CD4-positive, alpha-beta T cell treated with Interleukin-4 for 4 hours (primary cell): ENCODE measurements at regions not wholly inside any gene's neighbourhood (a gene's known extent, or its start where the extent isn't known, plus 50 kb on each side); places are given as distances from the start of the nearest gene placed in this dataset.

ENCODE experiments used
- DNase-seq: peaks from one replicate; pipeline ENCODE4 v3.0.0-alpha.2; 2020

DNA sequence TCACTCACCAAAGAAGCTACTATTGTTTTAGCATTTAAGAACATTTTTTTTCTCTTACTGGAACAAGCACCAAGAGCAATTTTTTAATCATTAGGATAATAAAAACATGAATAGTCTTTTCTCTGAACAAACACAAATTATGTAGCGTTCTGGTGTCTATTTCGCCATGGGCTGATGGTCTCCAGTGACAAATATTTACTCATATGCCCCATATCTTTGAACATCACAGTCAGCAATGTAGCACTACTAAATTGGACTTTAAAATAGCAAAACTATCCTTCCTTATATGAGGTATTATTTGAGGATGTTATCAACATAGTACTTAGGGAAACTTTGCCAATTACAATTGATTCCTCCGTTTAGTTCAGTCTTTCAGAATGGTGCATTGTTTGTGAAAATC is 1326.0 kb upstream of the ZEB2 start:
- no peak for DNase-seq

DNA sequence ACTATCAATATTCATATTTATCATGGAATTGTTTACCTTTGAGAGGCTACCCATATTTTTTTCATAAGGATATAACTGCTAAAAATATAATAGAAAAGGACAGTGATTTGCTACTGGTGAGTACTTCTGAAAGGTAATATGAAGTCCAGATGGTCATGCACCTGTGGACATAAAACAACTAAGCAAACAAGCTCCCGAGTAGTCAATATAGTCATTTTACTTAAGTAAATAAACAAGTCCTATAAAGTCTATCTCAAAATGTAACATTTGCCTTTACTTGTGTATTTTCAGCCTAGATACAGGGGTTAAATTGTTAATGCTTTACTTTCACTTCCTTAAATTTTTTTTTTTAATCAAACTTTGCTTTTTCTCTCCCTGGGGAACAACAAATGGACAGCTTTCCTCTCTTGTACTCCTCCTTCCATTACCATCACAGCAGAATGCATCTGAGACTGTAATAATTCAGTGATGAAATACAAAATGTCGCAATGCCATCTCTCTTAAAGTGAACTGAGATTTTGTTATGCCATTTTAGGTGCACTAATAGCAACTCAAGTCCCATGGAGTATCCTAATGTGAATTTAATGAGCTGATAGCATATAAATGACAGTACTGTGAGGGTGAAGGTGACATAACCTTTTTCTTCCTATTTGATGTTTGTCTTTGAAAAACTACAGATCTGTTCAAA is 1325.4 kb upstream of the ZEB2 start:
- no peak for DNase-seq

DNA sequence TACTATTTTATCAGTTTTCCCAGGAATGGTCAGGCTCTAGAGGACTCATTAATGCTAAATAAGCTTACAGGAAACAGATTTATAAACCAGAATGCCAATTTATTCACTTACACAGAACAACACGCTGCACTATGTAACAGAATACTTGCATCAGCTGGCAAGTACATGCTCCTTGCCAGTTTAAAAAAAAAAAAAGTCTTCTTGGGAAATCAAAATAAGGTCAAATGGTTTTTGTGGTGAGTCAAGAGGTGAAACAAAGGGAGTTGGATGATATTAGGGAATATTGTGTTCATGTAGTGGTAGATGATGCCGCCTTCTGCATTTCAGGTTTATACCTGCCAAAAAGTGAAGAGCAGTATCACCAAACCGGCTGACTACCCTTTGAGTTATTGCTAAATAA is 1322.1 kb upstream of the ZEB2 start:
- DNase-seq, result no peak

DNA sequence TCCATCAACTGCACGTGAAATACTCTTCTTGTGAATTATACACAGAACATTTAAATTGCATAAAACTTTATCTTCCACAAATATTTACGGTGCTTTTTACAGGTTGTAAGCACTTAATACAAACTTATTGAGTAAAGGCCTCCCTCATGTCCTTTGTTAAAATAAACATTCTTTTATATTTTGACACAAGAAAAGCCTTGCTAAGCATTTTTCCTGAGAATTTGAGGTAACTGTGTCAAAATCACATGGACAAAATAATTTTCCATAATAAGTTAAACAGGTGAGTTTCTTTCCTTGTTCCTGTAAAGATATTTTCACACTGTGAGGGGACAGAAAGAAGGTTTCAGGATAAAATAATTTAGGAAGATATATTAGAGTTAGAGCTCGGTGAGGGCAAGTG is 1317.1 kb upstream of the ZEB2 start:
- DNase-seq, result no peak

DNA sequence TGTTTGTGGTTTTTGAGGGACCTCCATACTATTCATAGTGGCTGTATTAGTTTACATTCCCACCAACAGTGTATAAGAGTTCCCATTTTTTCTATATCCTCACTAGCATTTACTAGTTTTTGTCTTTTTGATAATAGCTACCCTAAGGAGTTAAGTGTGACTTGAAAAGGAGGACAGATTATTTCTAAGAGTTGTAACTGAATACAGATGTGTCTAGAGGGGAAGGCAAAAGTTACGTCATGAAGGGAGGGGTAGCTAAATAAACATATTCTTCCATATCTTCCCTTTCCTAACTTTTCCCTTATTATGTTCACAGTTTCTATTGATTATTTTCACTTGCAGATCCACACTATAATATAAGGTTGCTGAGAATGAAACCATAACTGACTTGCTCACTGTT is 1315.7 kb upstream of the ZEB2 start:
- DNase-seq, result no peak

DNA sequence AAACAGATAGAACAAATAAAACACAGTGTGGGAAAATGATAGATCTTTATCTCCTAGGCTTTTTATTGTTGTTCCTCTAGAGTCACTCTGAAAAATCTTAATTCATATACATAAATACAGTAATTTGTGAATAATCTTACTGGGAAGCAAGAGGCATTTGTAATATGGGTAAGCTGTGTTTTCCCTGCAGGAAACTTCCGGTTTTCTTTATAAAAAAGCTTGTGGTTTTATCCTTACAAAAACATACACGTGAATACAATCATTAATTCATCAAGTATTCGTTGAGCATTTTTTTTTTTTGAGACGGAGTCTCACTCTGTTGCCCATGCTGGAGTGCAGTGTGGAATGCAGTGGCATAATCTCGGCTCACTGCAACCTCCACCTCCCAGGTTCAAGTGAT is 1312.8 kb upstream of the ZEB2 start:
- no peak for DNase-seq

DNA sequence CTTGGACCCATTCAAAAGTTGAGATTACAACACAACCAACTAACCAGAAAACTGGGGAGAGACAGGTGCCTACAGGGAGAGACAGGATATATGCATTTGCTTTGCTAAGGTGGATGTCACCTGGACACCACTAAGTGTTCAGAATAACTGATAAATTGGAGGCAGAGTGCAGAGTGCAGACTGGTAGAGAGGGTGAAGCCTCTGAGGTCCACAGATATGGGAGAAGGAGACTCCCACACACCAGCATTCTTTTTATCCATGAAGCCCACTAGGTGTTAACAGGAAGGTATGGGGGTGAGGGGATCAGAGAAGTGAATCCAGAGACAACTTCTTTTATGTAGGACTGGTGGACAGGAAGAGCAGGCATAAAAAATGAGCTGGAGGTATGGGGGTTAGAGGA is 1310.0 kb upstream of the ZEB2 start:
- DNase-seq, result no peak

DNA sequence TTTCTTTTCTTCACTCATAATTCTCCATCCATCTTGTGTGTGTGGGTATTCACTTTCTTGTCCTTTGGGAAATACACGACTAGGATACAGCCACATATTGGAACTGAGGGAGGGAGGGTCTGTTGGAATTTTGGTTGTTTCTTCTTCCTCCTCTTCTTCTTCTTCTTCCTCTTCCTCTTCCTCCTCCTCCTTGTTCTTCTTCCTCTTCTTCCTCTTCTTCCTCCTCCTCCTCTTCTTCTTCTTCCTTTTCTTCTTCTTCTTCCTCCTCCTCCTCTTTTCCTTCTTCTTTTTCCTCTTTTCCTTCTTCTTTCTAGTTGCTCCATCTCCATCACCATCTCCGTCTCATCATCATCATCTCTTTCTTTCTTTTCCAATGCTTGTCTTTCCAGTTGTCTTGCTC is 1307.3 kb upstream of the ZEB2 start:
- DNase-seq, result no peak

DNA sequence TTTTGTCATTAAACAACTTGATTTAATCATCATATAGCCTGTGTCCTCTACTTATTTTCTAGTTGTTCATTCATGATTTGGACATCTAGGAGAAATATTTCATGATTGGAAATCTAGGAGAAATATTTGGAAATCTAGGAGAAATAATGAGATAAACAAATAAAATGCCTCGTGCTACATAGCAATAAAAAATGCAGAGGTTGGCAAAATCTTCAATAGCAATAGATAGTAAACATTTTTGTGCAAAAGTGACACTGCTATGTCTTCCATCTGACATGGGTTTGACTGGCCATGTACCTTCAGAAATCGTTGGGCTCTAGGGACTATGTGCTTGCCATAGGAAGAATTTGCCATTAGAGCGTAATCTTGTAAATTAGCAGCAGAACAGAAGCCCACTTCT is 1304.5 kb upstream of the ZEB2 start:
- no peak for DNase-seq

DNA sequence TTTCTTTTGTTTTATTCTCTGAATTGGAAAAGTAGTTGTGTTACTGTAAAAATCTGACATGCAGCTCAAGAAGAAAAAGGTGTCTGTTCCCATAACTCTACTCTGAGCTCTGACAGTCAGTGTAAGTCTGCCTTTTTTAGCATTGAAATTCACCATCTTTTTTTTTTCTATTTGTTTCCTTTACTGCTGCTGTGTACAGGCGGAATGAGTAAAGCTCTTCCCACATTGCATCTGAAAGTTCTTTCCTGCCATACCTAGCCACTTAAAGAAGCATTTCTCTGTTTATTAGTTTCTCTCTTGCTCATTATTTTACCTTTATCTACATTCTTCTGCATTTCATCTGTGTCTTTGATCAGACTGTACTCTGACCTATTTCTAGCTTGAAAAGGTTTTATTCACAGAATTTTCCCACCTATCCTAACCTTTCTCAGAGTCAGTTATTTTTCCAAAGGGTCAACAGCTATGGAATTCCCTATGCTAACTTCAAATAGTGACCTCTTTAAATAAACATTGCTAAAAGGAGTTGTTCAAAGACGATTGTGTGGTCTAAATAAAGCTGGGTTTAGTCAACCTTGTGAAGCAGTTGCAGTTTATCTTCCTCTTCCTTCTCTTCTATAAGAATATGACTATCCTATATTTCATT is 1303.1 kb upstream of the ZEB2 start:
- no peak for DNase-seq

DNA sequence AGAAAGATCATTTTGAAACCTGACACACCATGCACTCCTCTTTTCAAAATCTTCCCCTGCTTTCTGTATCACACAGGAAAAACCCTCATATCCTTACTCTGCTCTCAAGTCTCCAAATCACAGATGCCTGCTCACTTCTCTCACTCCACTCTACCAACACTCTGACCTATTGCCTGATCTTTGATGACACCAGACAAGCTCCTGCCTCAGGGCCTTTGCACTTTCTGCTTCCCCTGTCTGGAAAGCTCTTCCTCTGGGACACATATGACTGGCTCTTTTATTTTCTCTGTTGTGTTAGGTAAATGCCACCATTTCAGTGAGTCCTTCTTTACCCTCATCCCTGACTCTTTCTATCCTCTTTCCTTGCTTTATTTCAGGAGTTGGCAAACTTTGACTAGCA is 1300.7 kb upstream of the ZEB2 start:
- no peak for DNase-seq

DNA sequence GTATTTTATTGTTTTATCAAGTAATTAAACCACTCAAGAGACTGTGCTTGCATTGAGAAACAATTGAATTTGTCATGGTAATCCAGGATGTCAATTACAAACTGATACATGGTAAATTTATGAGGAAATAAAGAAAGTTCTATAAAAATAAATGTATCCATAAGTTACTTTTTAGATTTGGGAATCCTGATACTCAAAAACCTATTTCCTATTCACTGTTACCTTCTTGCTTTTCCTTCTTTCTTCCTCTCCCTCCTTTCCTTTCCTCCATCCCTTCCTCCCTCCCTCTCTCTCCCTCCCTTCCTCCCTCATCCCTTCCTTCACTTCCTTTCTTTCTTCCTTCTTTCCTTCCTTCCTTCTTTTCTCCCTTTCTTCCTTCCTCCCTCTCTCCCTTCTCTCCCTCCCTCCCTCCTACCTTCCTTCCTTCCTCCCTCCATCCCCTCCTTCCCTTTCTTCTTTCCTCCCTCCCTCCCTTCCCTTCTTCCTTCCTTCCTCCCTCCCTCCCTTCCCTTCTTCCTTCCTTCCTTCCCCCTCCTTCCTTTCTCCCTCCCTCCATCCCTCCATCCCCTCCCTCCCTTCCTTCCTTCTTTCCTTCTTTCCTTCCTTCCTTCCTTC is 1299.1 kb upstream of the ZEB2 start:
- no peak for DNase-seq

DNA sequence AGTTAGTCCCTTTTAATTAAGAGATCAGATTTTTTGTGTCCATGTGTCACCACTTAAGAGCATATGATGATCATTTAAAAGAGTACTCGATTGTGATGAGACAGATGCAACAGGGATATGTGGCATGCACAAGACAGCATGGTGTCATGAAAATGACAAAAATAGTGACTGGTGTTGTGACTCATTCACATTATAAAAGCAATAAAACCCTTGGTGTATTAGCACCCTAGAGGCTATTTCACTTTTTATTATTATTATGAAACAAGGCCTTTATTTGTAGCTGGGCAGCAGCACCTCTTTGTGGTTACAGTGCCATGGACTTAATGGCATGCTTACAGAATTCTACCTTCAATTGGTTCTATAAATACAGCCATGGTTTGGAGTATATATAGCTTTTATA is 1296.0 kb upstream of the ZEB2 start:
- no peak for DNase-seq

DNA sequence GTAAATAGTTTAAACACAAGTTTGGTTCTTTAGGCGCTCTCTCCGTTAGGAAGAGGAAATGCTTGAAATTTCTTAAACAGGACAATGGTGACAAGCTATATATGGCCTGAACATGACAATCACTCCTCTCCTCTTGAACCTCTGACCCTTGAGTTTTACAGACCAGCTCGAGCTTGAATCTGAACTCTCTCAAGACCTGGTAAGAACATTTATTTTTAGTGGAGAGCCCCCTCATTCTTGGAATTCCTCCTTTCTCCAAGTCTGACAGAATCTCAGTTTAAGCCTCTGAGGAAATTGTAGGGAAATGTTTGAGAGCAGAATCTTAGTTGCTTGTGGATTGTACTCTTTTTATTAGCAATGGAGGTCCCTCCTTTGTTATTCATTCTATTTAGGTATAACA is 1293.6 kb upstream of the ZEB2 start:
- no peak for DNase-seq

DNA sequence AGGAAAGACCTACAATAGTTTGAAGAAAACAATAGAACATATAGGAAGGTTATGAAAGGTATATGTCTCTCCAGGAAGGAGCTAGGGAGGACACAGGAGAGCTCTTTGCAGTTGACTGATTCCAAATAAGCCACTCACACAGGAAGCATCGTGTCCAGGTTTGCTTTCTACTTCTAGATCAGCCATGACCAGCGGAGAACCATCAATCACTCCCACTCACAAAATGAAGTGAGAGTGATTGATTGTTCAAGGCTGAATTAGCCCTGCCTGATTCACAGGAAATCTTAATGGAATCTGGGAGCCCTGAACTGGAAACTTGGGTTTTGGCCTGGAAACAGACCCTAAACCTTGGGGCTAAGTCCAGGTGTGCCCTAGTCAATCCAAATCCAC is 1292.2 kb upstream of the ZEB2 start:
- DNase-seq, result no peak

DNA sequence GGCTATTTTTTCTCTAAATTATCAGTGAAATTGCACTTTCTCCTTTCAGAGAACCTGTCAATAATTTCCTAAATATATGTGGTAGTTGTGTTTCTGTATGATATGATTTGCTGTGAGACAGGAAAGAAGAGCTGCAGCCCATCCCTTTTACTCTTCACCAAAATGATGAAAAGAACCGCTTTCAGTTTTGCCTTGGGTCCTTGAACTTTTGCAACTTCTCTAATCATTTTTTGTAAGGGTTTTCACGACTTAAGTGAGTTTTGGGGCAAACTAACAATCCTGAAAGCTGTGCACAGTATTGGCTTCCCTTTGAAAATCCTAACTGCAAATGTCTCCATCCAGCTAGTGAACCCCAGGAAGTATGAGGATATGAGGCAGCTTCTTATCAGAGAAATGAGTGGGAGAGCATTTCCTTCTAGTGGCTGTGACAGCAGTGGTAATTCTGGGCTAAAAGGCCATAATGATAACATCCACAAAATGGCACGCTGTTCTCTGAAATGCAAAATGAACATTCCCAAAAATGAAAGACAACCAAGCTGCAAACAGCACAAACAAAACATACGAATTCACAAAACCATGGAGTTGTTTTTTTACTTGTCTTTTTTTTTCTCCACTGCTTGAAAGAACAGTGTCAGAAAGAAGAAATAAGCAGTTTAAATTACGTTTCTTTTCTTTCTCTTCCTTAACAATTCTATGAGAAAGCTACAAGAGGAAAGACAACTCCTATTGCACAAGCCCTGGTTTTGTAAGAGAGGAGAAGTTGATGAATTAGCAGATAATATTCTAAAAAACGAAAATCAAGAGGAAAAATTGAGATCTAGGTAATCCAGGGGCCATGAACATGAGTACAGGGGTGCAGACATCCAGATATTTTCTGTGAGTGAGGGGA is 1291.6 kb upstream of the ZEB2 start:
- DNase-seq, result no peak

DNA sequence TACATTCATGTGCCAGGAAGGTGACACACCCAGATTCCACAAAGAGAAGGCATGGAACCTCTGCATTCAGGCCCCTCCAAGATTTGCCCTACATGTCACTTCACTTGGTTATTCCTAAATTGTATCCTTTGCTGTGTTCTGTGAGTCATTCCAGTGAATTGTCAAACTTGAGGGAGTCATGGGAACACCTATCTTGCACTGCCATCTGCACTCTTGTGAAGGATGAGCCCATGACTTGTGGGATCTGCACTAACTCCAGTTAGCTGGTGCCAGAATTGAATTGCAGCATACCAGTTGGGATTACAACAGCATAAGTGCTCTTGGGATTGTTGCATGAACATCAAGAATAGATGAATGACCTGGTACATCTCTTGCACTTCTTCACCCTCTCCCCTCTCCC is 1288.0 kb upstream of the ZEB2 start:
- no peak for DNase-seq

DNA sequence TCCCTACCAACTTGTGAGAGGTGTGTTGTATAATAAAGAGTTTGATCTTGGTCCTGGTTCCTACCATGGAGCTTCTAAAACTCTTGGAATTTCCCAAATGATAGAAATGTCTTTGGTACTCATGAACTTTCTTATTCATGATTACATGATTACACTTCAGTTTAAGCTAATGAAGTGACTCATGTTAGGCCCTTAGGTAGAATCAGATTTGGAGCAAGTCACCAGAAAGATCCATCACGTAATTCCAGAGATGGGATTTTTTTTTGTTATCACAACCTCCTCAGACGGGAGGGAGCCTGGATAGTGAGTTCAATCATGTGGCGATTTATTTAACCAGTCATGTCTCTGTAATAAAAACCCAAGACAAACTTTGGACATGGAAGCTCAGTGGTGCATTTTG is 1287.6 kb upstream of the ZEB2 start:
- DNase-seq, result no peak

DNA sequence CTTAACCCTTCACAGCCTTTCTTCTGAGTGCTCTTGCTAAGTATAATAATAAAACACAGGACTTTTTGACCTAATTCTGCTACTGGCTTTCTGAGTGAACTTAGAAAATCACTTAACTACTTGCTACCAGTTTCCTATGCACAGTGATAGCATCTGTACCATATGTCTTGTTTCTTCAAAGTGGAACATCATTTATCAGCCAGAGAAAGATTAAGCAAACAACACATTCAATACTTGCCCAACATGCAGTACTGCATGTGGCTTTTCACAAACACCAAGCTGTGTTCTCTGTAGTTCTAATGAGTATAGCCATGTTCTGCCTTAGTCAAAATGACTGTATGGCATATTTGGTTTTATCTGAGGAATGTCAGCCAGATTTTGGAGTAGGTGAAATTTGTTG is 1286.6 kb upstream of the ZEB2 start:
- no peak for DNase-seq

DNA sequence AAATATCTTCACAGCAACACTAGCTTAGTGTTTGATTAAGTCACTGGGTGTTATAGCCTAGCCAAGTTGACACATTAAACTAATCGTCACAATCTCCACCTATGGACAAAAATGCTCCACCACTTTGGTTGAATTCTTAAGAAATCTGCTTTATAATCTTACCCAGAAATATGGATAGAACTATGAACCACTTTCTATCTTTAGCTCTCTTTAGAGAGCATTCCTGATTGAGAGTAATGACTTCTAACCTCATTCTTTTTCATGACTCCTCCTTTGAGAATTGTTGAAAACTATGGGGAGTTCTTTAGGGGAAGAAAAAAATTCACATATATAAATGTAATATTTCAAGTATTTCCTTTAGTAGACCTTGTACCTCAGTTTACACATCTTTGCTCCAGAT is 1282.2 kb upstream of the ZEB2 start:
- no peak for DNase-seq

DNA sequence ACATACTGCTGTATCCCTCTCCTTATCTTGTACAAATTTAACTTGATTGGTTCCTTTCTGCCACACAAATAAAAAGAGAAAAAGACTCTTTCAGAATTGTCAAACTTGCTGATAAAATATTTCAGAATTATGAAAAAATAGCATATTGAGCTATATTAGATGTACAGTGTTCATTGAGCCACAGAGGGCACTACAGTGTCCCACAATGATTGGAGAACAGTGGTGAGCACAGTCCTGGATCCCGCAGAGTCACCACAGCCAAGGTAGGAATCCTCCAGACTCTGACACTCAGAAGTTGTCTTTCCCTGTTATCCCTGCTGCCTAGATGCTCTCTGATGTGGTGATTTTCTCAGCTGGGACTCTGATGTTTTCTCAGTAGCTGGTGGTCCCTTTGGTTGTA is 1281.3 kb upstream of the ZEB2 start:
- DNase-seq, result no peak

DNA sequence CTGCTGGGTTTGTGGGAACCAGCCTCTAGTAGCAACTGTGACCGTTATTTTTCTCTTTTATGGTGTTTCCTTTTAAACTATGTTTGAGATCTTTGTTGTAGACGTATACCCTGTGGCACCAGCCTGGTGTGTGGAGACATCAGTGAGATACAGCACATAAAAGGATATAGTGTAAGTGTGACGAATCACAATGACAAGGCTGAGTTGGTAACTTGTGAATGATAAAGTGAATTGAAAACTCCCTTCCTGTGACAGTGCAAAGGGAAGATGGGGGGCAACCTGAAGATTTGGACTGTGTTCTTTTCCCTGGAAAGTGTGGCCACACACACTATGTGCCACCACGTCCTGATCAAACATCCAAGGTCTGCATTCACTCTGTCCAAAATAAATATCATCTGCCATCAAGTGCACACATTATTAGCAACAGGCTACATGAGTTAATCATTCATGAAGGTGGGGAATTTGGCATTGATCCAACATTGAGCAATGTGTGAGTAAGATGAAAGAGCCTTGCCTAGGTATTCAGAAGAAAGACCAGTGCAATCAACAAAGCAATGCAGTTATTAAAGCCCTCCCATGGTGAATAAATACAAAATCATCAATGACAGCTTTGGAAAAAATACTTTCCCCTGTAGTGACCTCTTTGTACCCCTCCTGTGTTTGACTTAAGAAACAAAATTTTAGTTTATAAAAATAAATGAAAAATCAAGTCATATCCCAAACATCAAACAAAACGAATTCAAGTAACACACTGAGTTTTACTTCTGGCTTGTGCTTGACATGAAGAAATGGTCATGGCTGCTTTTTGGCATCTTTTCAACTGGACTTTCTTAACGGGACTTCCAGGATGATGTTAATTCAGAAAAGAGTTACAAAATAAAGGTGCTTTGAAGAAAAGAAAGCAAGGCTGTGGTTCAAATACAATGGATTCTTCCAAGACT is 1280.5 kb upstream of the ZEB2 start:
- no peak for DNase-seq
